ENCODE measurements at regions not wholly inside any gene's neighbourhood (a gene's known extent, or its start where the extent isn't known, plus 50 kb on each side); places are given as distances from the start of the nearest gene placed in this dataset.

DNA sequence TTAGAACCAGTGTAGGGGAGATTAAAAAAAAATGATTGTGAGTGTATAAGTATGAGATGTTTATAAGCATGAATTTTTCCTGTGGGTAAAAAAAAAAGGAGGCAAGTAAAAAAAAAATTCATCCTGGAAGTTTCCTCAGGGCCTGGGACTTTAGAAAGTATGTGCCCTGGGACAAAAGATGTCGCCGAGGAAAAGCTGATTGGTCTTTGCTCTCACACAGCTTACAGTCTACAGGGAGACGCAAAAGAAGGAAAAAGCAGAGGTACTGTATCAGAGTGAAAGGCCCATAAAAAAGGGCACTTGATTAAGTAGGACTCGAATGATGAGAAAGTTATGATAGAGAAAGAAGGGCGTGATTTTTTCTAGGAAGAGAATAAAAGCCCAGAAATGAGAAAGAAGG lies 501.4 kb upstream of the MEF2C start:
- Histone ChIP-seq H3K79me2 (ENCODE audit: control insufficient read depth in 1 of 2, insufficient read depth in 2 of 2, low read length in 2 of 2) (no peaks in the 10 kb centered on the region), H2BK20ac (ENCODE audit: low read length) (no peak overlapping the region), H3K23me2 (ENCODE audit: low read depth, low read length) (no peaks in the 10 kb centered on the region), H3K4me3 (ENCODE audit: extremely low read depth in 1 of 4, insufficient read depth in 2 of 4, low read depth in 3 of 4, low read length in 4 of 4) (no peak overlapping the region), H3K4me1 (replicated peaks in 1 of 4; ENCODE audit: control insufficient read depth in 3 of 4, insufficient read depth in 4 of 4, low read length in 3 of 4) (no peaks in the 10 kb centered on the region; a peak in 1 of 7 replicates), H3K23ac (ENCODE audit: insufficient read length) (no peak overlapping the region), H2BK120ac (replicated peaks; ENCODE audit: low read depth, low read length) (no peak overlapping the region), H4K20me1 (replicated peaks in 1 of 2; ENCODE audit: control insufficient read depth in 1 of 2, insufficient read depth in 2 of 2, low read length in 2 of 2) (no peaks in the 10 kb centered on the region), H3K9ac (replicated peaks in 1 of 4; ENCODE audit: extremely low read depth in 1 of 4, low read depth in 3 of 4, low read length in 3 of 4) (no peak overlapping the region), H3K14ac (ENCODE audit: insufficient read length) (no peak overlapping the region), H4K91ac (replicated peaks; ENCODE audit: insufficient read length, low read length) (no peak overlapping the region), H3K36me3 (ENCODE audit: control insufficient read depth in 2 of 4, insufficient read depth in 4 of 4, low read length in 3 of 4) (no peaks in the 10 kb centered on the region), H3K9me3 (ENCODE audit: insufficient read depth in 2 of 2, low read depth in 1 of 2, low read length in 1 of 2) (no peaks in the 10 kb centered on the region), H4K5ac (ENCODE audit: insufficient read length, low read depth, low read length) (no peak overlapping the region), H2AK5ac (ENCODE audit: low read depth, low read length) (no peak overlapping the region), H2BK5ac (ENCODE audit: low read depth, low read length) (no peak overlapping the region), H2AFZ (ENCODE audit: low read length) (peak overlapping the region; percentile 85; the same call in 1 of the 2 replicates), H3K4me2 (ENCODE audit: insufficient read depth in 1 of 2, low read depth in 2 of 2, low read length in 2 of 2) (no peak overlapping the region), H2BK15ac (ENCODE audit: low read length) (no peak overlapping the region), H3K4ac (replicated peaks; ENCODE audit: insufficient read length, low read depth, low read length) (no peak overlapping the region), H3K27ac (ENCODE audit: low read depth, low read length) (no peak overlapping the region), H3K18ac (ENCODE audit: extremely low read depth, low read length) (no peak overlapping the region), H3K56ac (replicated peaks; ENCODE audit: insufficient read length, low read depth, low read length) (no peak overlapping the region), H3K79me1 (ENCODE audit: low read depth, low read length) (no peaks in the 10 kb centered on the region), H4K8ac (ENCODE audit: extremely low read depth, insufficient read depth, low read length) (no peak overlapping the region), H3K27me3 (replicated peaks in 1 of 4; ENCODE audit: control insufficient read depth in 3 of 4, extremely low read depth in 1 of 4, insufficient read depth in 3 of 4, low read length in 3 of 4) (no peaks in the 10 kb centered on the region), H2BK12ac (ENCODE audit: low read depth, low read length) (no peak overlapping the region)
- TF ChIP-seq SP4 (IDR thresholded peaks at IDR 0.05; ENCODE audit: low read length) (no peak), TBP (IDR thresholded peaks at IDR 0.05; ENCODE audit: low read depth, low read length) (no peak), TAF1 (IDR thresholded peaks at IDR 0.05; ENCODE audit: low read depth, low read length) (no peak), SIN3A (conservative IDR thresholded peaks at IDR 0.05 in 1 of 2, IDR thresholded peaks at IDR 0.05 in 1 of 2; ENCODE audit: low read depth in 1 of 2, low read length in 2 of 2) (no peak), EGR1 (IDR thresholded peaks at IDR 0.05; ENCODE audit: borderline replicate concordance, low read depth, low read length) (no peak), JUN (IDR thresholded peaks at IDR 0.05; ENCODE audit: low read depth, low read length) (no peak), POLR2A (IDR thresholded peaks at IDR 0.05; ENCODE audit: control extremely low read depth in 1 of 2, low read depth in 2 of 2, low read length in 2 of 2) (no peak), POLR2AphosphoS5 (IDR thresholded peaks at IDR 0.05; ENCODE audit: low read depth, low read length) (no peak), RAD21 (IDR thresholded peaks at IDR 0.05 in 1 of 2, conservative IDR thresholded peaks at IDR 0.05 in 1 of 2; ENCODE audit: low read depth in 2 of 2, low read length in 2 of 2) (no peak), RFX5 (IDR thresholded peaks at IDR 0.05; ENCODE audit: borderline replicate concordance, low read depth, low read length) (no peak), TAF7 (optimal IDR thresholded peaks at IDR 0.05; ENCODE audit: borderline replicate concordance, low read depth, low read length) (no peak)
- ChIA-PET POLR2A (ENCODE audit: partially characterized antibody) (no interaction called here), CTCF (ENCODE audit: partially characterized antibody) (interaction anchor here (0.6 kb wide), 1 partner anchor 702 kb away, joined by 3 read pairs; no protein-coding TSS in a partner anchor)
- DNase-seq (ENCODE audit: low read depth in 1 of 2, low spot score in 2 of 2) (no peak), FAIRE-seq (no peak)
- WGBS, 2 experiments (ENCODE audit: extremely low coverage in 1 of 2, insufficient coverage in 1 of 2, insufficient read length in 1 of 2, insufficient replicate concordance in 2 of 2, low coverage in 1 of 2, low lambda C conversion rate in 2 of 2, missing lambda C conversion rate in 1 of 2), result 81 to 100% methylated on average over 1 to 5 of the region's 5 CpGs
